ENCODE measurements at regions not wholly inside any gene's neighbourhood (a gene's known extent, or its start where the extent isn't known, plus 50 kb on each side); places are given as distances from the start of the nearest gene placed in this dataset.

DNA sequence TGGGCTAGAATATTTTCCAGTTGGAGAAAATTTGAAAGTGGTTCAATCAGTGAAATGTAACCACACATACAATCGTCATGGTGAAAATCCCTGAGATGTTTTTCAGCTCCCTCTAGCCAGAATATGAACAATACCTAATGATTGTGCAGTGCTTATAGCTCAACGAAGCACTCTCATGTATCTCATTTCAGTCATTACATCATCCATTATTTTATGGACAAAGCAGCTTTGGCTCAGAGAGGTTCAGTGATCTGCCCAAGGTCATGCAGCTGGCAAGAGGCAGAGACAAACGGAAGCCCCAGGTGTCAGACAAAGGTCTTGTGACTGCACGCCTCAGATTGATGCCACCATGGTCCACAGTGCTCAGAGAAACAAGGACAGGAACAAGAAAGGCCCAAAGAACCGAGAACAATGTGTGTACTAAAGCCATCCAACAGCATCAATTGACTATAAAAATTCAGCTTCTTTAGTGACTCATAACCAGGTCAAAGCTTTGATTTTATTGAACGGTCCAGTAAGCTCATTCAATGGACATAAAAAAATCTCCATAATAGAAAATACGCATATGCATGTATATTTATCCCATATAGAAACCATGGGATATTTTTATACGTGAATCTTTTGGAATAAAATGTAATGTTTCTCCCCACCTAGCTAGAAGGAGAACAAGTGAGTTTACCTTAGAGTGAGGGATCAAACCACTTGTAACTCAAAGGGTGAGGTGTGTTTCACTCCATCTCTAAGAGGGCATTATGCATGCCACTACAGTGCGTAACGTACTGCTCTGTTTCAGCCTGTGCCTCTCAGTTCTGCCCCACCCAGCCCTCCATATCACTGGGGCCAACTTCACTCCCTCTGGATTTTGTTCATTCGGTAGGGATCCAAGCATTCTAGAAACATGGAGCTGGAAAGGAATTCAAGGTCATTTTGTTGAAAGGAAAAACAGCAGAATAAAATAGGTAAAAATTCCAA lies 141.8 kb downstream of the GRIN2B start:
- Histone ChIP-seq H3K4me3 (ENCODE audit: low read length) (no peak overlapping the region), H3K9me3 (ENCODE audit: control insufficient read depth, low read length) (no peaks in the 10 kb centered on the region), H3K27me3 (replicated peaks; ENCODE audit: control insufficient read depth, insufficient read depth, low read length) (no peaks in the 10 kb centered on the region), H3K4me1 (ENCODE audit: control insufficient read depth, insufficient read depth, low read length) (no peaks in the 10 kb centered on the region), H3K9ac (ENCODE audit: low read length) (no peak overlapping the region), H3K36me3 (ENCODE audit: control insufficient read depth, insufficient read depth, low read length, severe bottlenecking) (no peaks in the 10 kb centered on the region)
- no peak for DNase-seq (ENCODE audit: low read depth)

DNA sequence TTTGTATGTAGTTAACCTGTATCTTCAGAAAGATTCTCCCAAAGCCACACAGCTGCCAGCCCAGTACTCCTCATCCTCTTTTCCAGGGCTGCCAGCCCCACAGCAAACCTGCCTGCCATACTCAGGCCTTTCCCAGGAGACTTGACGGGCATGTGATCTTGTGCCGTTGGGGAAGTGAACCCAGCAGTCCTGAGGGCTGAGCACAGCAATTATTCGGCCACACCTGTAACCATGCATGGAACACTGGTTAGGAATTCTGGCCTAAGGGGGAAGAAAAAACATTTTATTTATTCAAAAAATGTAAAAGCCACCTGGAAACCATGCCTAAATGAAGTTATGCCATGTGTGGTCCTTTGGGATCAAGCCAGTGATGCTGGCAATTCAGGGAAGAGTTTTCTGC lies 145.3 kb downstream of the GRIN2B start:
- H3K4me3 ChIP-seq (ENCODE audit: low read length), result no peak overlapping the region
- no peaks in the 10 kb centered on the region for H3K9me3 ChIP-seq (ENCODE audit: control insufficient read depth, low read length)
- H3K9ac ChIP-seq (ENCODE audit: low read length), result no peak overlapping the region
- H3K27me3 ChIP-seq (replicated peaks; ENCODE audit: control insufficient read depth, insufficient read depth, low read length), result no peaks in the 10 kb centered on the region
- no peaks in the 10 kb centered on the region for H3K36me3 ChIP-seq (ENCODE audit: control insufficient read depth, insufficient read depth, low read length, severe bottlenecking)
- DNase-seq (ENCODE audit: low read depth), result no peak
- no peaks in the 10 kb centered on the region for H3K4me1 ChIP-seq (ENCODE audit: control insufficient read depth, insufficient read depth, low read length)

DNA sequence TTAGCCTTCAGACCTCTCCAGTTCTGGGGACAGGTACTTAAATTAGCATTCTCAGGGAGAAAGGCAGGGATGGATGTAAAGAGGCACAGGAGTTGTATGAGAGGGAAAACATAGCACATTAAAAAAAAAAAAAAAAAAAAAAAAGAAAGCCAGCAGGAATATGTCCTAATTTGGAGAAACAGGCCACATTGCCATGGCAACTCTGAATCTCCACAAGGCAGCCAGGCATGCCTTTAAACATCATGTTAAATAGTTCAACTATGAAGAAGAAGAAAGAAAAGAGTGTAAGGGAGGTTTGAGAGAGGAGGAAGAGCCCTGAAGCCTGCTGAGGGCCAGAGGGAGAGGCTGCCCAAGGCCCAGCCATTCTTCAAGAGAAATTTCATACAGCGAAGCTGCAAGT lies 145.8 kb downstream of the GRIN2B start:
- no peaks in the 10 kb centered on the region for H3K9me3 ChIP-seq (ENCODE audit: control insufficient read depth, low read length)
- DNase-seq (ENCODE audit: low read depth), result no peak
- no peaks in the 10 kb centered on the region for H3K27me3 ChIP-seq (replicated peaks; ENCODE audit: control insufficient read depth, insufficient read depth, low read length)
- no peak overlapping the region for H3K4me3 ChIP-seq (ENCODE audit: low read length)
- no peaks in the 10 kb centered on the region for H3K4me1 ChIP-seq (ENCODE audit: control insufficient read depth, insufficient read depth, low read length)
- H3K36me3 ChIP-seq (ENCODE audit: control insufficient read depth, insufficient read depth, low read length, severe bottlenecking), result no peaks in the 10 kb centered on the region
- H3K9ac ChIP-seq (ENCODE audit: low read length), result no peak overlapping the region

DNA sequence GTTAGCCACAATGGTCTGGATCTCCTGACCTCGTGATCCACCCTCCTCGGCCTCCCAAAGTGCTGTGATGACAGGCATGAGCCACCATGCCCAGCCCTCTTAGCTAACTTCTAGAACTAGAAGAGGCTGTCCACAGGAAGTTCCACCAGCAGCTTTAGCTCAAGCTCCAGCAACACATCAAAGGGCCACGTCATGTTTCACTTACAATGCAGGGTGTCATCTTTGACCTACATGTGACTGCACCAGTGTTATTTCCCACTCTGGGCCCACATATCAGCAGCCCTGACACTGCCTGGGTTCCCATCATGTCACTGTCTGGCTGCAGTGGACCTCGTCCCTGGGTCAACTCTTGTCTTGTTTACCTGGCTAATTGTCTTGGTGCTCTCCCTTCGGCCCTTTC lies 147.2 kb downstream of the GRIN2B start:
- Histone ChIP-seq H3K4me1 (ENCODE audit: control insufficient read depth, insufficient read depth, low read length) (no peaks in the 10 kb centered on the region), H3K4me3 (ENCODE audit: low read length) (no peak overlapping the region), H3K9ac (ENCODE audit: low read length) (no peak overlapping the region), H3K36me3 (ENCODE audit: control insufficient read depth, insufficient read depth, low read length, severe bottlenecking) (no peaks in the 10 kb centered on the region), H3K9me3 (ENCODE audit: control insufficient read depth, low read length) (no peaks in the 10 kb centered on the region), H3K27me3 (replicated peaks; ENCODE audit: control insufficient read depth, insufficient read depth, low read length) (no peaks in the 10 kb centered on the region)
- no peak for DNase-seq (ENCODE audit: low read depth)

DNA sequence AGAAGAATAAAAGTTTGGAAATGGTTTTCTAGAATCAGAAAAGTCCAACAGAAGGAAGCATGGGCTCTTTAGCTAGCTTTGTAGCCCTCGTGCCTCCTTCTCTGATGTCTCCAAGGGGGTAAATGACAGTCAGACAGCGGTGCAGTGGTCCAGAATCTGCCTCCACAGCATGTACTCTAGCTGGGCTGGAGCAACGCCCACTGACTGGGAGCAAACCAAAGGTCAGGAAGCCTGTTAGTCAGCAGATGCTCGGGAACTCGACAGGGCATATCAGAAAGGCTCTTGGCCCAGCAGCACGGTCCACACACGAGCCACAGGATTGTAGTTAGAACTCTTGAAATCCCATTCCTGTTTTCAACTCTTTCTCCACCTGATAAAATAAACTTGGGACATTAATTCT lies 164.3 kb downstream of the GRIN2B start:
- no peaks in the 10 kb centered on the region for H3K9me3 ChIP-seq (ENCODE audit: control insufficient read depth, low read length)
- H3K9ac ChIP-seq (ENCODE audit: low read length), result no peak overlapping the region
- no peak overlapping the region for H3K4me3 ChIP-seq (ENCODE audit: low read length)
- H3K27me3 ChIP-seq (replicated peaks; ENCODE audit: control insufficient read depth, insufficient read depth, low read length), result no peaks in the 10 kb centered on the region
- H3K36me3 ChIP-seq (ENCODE audit: control insufficient read depth, insufficient read depth, low read length, severe bottlenecking), result no peaks in the 10 kb centered on the region
- DNase-seq (ENCODE audit: low read depth), result no peak
- no peaks in the 10 kb centered on the region for H3K4me1 ChIP-seq (ENCODE audit: control insufficient read depth, insufficient read depth, low read length)

DNA sequence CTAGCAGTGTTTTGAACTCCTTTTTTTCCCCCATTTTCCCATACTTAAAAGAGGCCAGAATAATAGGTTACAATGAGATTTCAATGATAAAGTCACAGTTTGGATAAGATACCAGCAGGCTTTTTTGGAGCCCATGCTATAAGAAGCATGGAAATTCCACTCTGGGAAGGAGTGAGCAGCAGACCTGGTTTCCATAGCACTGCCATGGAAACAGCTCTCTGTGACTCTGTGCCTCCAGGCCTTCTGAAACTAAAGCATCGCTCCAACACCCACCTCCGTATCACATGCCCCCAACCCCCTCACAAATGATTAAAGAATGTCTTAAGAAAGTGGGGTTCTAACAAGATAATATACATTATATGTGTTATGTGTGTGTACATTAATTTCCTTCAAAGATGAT lies 165.0 kb downstream of the GRIN2B start:
- Histone ChIP-seq H3K9me3 (ENCODE audit: control insufficient read depth, low read length) (no peaks in the 10 kb centered on the region), H3K4me3 (ENCODE audit: low read length) (no peak overlapping the region), H3K9ac (ENCODE audit: low read length) (no peak overlapping the region), H3K4me1 (ENCODE audit: control insufficient read depth, insufficient read depth, low read length) (peaks cover 6% of the 10 kb centered on the region), H3K27me3 (replicated peaks; ENCODE audit: control insufficient read depth, insufficient read depth, low read length) (no peaks in the 10 kb centered on the region), H3K36me3 (ENCODE audit: control insufficient read depth, insufficient read depth, low read length, severe bottlenecking) (no peaks in the 10 kb centered on the region)
- no peak for DNase-seq (ENCODE audit: low read depth)

DNA sequence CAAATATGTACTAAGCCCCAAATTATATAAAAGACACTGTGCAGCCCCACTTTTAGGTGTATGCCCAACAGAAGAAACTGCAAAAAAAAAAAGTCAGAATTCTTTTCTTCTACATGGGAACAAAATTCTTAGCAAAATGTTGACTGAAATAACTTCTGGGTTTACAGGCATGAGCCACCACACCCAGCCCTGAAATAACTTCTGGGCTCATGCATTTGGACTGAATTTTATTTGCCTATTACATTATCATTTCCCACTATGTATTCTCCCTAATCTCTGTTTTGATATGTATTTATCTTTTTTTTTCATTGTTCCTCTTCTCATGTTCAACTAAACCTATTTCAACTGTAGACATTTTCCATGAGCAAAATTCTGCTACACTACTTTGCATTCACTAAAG lies 169.2 kb downstream of the GRIN2B start:
- H3K9me3 ChIP-seq (ENCODE audit: control insufficient read depth, low read length), result no peaks in the 10 kb centered on the region
- peaks cover 8% of the 10 kb centered on the region for H3K4me1 ChIP-seq (ENCODE audit: control insufficient read depth, insufficient read depth, low read length)
- no peak for DNase-seq (ENCODE audit: low read depth)
- H3K27me3 ChIP-seq (replicated peaks; ENCODE audit: control insufficient read depth, insufficient read depth, low read length), result no peaks in the 10 kb centered on the region
- H3K36me3 ChIP-seq (ENCODE audit: control insufficient read depth, insufficient read depth, low read length, severe bottlenecking), result no peaks in the 10 kb centered on the region
- no peak overlapping the region for H3K4me3 ChIP-seq (ENCODE audit: low read length)
- H3K9ac ChIP-seq (ENCODE audit: low read length), result no peak overlapping the region

DNA sequence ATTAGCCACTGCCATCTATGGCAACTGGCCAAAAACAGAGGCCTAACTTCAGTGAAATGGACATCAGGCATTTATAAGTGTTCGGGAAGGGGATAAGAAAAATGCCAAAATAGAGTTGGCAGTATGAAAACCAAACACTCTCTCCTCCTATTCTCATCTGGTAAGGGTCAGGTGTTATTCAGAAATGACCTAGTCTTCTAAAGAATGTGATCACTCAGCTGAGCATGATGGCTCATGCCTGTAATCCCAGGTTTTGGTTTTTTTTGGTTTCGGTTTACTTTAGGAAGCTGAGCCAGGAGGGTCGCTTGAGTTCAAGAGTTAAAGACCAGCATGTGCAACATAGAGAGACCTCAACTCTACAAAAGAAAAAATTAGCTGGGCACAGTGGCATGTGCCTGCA lies 170.3 kb downstream of the GRIN2B start:
- DNase-seq (ENCODE audit: low read depth), result no peak
- Histone ChIP-seq H3K36me3 (ENCODE audit: control insufficient read depth, insufficient read depth, low read length, severe bottlenecking) (no peaks in the 10 kb centered on the region), H3K9me3 (ENCODE audit: control insufficient read depth, low read length) (no peaks in the 10 kb centered on the region), H3K27me3 (replicated peaks; ENCODE audit: control insufficient read depth, insufficient read depth, low read length) (no peaks in the 10 kb centered on the region), H3K4me3 (ENCODE audit: low read length) (no peak overlapping the region), H3K4me1 (ENCODE audit: control insufficient read depth, insufficient read depth, low read length) (peaks cover 8% of the 10 kb centered on the region), H3K9ac (ENCODE audit: low read length) (no peak overlapping the region)

DNA sequence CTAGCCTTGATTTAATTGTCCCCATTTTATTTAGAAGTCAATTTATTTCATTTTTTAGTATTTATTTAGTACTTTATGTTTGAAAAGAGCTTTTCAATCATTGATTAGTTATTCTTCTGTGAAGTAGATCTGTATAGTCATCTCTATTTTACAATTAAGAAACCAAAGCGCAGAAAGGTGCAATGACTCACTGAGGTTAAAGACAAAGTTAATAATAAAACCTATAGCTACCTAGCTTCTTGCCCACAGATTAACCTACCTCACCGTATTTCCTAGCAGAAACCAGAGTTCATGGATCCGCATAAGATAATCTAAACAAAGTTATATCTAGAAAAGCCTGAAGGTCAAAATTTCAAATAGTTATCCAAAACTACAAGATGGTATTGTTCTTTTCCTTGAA lies 176.4 kb downstream of the GRIN2B start:
- Histone ChIP-seq H3K4me1 (ENCODE audit: control insufficient read depth, insufficient read depth, low read length) (no peaks in the 10 kb centered on the region), H3K4me3 (ENCODE audit: low read length) (no peak overlapping the region)

DNA sequence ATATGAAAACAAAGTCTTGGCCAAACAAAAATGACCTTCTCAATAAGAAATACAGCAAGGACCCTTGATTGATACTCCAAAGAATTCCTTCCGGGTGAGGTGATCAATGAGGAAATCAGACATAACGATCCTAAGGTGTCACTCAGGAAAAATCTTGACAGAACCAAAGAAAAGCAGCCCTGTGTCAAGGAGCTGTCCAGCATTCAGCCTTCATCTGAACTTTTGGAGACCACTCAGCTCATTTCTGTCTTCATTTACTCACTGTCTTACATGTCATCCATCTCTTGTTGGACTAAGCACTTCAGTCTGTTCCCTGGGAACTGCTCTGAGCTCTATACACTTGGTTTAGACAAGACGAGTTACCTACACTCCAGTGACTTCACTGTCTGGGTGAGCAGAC lies 179.9 kb downstream of the GRIN2B start:
- Histone ChIP-seq H3K4me3 (ENCODE audit: low read length) (no peak overlapping the region), H3K9me3 (ENCODE audit: control insufficient read depth, low read length) (no peaks in the 10 kb centered on the region), H3K36me3 (ENCODE audit: control insufficient read depth, insufficient read depth, low read length, severe bottlenecking) (no peaks in the 10 kb centered on the region), H3K4me1 (ENCODE audit: control insufficient read depth, insufficient read depth, low read length) (no peaks in the 10 kb centered on the region), H3K27me3 (replicated peaks; ENCODE audit: control insufficient read depth, insufficient read depth, low read length) (no peaks in the 10 kb centered on the region), H3K9ac (ENCODE audit: low read length) (no peak overlapping the region)
- no peak for DNase-seq (ENCODE audit: low read depth)

More for the DNA sequence above, 176.4 kb downstream of the GRIN2B start:
- H3K36me3 ChIP-seq (ENCODE audit: control insufficient read depth, insufficient read depth, low read length, severe bottlenecking), result no peaks in the 10 kb centered on the region
- no peaks in the 10 kb centered on the region for H3K9me3 ChIP-seq (ENCODE audit: control insufficient read depth, low read length)
- DNase-seq (ENCODE audit: low read depth), result no peak
- no peaks in the 10 kb centered on the region for H3K27me3 ChIP-seq (replicated peaks; ENCODE audit: control insufficient read depth, insufficient read depth, low read length)
- H3K9ac ChIP-seq (ENCODE audit: low read length), result no peak overlapping the region

DNA sequence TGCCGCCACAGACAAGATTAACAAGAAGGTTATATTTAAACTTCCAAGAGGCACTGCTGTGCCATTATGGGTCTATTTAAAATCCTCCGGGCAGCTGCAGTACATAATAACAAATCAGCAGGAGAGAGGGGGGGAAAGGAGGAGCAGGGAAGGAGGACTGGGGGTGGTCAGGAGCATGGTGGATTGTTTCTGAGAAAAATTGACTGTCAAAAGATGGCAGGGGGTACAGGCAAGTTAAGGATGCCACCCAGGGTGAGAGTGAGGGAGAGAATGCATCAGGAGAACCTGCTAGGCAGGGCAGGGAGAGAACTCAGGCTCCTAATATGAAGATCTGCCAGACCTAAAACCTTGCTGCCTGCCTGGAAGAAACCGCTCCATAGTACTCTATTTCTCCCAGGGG lies 181.8 kb downstream of the GRIN2B start:
- H3K36me3 ChIP-seq (ENCODE audit: control insufficient read depth, insufficient read depth, low read length, severe bottlenecking), result no peaks in the 10 kb centered on the region

DNA sequence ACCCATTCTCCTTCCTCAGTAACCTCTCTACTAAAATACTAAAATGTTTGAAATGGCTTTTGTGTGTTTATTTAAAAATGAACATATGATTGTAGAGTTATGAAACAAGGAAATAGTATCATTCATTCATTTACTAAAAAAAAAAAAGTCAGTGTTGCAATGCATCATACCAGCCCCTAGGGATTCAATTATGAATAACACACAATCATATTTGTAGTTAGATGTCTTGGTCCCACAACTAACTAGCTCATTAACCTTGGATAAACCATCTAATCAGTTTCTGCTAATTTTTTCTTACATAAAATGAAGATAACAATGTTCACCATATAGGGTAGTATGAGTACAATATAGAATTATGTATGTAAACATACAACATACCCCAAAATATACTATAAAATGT lies 183.2 kb downstream of the GRIN2B start:
- H3K36me3 ChIP-seq (ENCODE audit: control insufficient read depth, insufficient read depth, low read length, severe bottlenecking), result no peaks in the 10 kb centered on the region
- no peak overlapping the region for H3K4me3 ChIP-seq (ENCODE audit: low read length)
- no peaks in the 10 kb centered on the region for H3K27me3 ChIP-seq (replicated peaks; ENCODE audit: control insufficient read depth, insufficient read depth, low read length)
- H3K9ac ChIP-seq (ENCODE audit: low read length), result no peak overlapping the region
- DNase-seq (ENCODE audit: low read depth), result no peak
- no peaks in the 10 kb centered on the region for H3K4me1 ChIP-seq (ENCODE audit: control insufficient read depth, insufficient read depth, low read length)
- no peaks in the 10 kb centered on the region for H3K9me3 ChIP-seq (ENCODE audit: control insufficient read depth, low read length)

More for the DNA sequence above, 181.8 kb downstream of the GRIN2B start:
- Histone ChIP-seq H3K4me1 (ENCODE audit: control insufficient read depth, insufficient read depth, low read length) (no peaks in the 10 kb centered on the region), H3K9ac (ENCODE audit: low read length) (no peak overlapping the region), H3K27me3 (replicated peaks; ENCODE audit: control insufficient read depth, insufficient read depth, low read length) (no peaks in the 10 kb centered on the region), H3K4me3 (ENCODE audit: low read length) (no peak overlapping the region), H3K9me3 (ENCODE audit: control insufficient read depth, low read length) (no peaks in the 10 kb centered on the region)
- no peak for DNase-seq (ENCODE audit: low read depth)

Measured in adipocyte (in vitro differentiated cells).